PC-3 (cell line): ENCODE measurements at regions not wholly inside any gene's neighbourhood (a gene's known extent, or its start where the extent isn't known, plus 50 kb on each side); places are given as distances from the start of the nearest gene placed in this dataset.

Experiments used
- EZH2 ChIP-seq: fragments of 300-600 bp; sonication (generic); IDR thresholded peaks from one replicate; pipeline ENCODE4 v1.6.1; 2017; ENCODE audit warnings: antibody characterized with exemption, mild to moderate bottlenecking, low read length; ENCODE audit not compliant: unreplicated experiment
- TF ChIP-seq, protein P1 (sequence below): fragments of 300-600 bp; sonication (generic); conservative IDR thresholded peaks from 2 replicates; pipeline ENCODE4 v1.5.1; 2017; ENCODE audit warnings: antibody characterized with exemption, low read depth, mild to moderate bottlenecking, low read length

DNA sequence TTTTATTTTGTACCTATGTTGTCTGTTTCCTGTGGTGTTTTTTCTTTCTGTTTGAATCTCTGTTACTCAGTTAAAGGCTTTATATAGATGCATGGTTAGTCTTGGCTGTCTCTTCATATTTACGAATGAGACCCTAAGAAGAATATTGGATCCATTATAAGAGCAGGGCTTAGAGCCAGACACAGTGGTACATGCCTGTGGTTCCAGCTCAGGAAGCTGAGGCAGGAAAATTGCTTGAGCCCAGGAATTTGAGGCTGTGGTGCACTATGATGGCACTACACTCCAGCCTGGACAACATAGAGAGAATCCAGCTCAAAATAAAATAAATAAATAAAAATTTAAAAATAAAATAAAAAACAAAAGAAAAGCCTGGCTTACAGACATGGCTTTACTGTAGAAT is 211.1 kb downstream of the SOD2 start:
- no peak for TF ChIP-seq EZH2
- TF ChIP-seq, protein P1, sequence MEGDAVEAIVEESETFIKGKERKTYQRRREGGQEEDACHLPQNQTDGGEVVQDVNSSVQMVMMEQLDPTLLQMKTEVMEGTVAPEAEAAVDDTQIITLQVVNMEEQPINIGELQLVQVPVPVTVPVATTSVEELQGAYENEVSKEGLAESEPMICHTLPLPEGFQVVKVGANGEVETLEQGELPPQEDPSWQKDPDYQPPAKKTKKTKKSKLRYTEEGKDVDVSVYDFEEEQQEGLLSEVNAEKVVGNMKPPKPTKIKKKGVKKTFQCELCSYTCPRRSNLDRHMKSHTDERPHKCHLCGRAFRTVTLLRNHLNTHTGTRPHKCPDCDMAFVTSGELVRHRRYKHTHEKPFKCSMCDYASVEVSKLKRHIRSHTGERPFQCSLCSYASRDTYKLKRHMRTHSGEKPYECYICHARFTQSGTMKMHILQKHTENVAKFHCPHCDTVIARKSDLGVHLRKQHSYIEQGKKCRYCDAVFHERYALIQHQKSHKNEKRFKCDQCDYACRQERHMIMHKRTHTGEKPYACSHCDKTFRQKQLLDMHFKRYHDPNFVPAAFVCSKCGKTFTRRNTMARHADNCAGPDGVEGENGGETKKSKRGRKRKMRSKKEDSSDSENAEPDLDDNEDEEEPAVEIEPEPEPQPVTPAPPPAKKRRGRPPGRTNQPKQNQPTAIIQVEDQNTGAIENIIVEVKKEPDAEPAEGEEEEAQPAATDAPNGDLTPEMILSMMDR, result no peak
